ENCODE measurements at regions not wholly inside any gene's neighbourhood (a gene's known extent, or its start where the extent isn't known, plus 50 kb on each side); places are given as distances from the start of the nearest gene placed in this dataset.

DNA sequence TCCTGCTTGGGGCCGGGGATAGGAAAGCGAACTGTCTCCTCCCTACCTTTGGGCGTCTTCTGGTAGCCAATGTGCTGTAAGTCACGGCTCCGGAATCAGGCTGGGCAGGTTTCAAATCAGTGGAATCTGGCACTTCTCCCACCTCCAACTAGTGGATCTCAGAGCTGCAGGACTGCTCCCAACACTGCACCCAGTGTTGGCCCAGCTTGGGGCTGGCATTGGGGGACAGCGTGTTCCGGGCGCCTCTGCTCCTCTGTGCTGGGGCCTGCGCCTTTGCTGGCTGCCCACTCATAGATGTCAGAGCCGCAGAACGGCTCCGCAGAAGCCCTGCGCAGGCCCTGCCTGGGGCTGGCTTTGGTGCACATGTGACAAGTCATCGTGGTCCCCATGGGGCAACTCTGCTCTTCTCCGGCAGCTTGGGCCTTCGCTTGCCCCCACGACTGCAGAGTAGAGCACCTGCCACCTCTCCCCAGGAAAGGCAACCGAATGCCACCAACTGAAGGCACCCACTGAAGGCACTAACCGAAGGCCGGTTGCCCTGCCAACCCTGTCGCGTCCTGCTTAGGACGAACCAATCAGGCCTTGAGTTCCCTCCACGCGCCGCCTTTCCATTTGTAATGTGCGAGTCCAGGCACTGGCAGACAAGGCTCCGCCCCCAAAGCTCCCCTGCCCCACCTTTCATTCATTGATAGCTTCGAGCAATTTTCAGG lies 85.5 kb upstream of the ABI1 start:
- ChIA-PET POLR2A (no interaction called here), CTCF (no interaction called here)
- Histone ChIP-seq H3K4me1 (ENCODE audit: control insufficient read depth, insufficient read depth, low read length) (no peaks in the 10 kb centered on the region), H3K9me3 (ENCODE audit: control insufficient read depth, insufficient read depth, low read depth, low read length) (no peaks in the 10 kb centered on the region), H3K27ac (ENCODE audit: extremely low read depth, low read depth, low read length) (no peak overlapping the region), H3K36me3 (ENCODE audit: control insufficient read depth in 2 of 2, insufficient read depth in 1 of 2, low read length in 2 of 2) (no peaks in the 10 kb centered on the region), H3K4me3 (ENCODE audit: low read depth, low read length) (no peak overlapping the region)
- TF ChIP-seq ZNF664 (tag by site-specific recombination; IDR thresholded peaks at IDR 0.05) (no peak), SCRT2 (tag by site-specific recombination; IDR thresholded peaks at IDR 0.05) (no peak), ZNF629 (tag by site-specific recombination; IDR thresholded peaks at IDR 0.05) (no peak), YY2 (tag by site-specific recombination; IDR thresholded peaks at IDR 0.05) (no peak), KLF17 (tag by site-specific recombination; IDR thresholded peaks at IDR 0.05) (no peak), BCL11A (tag by site-specific recombination; IDR thresholded peaks at IDR 0.05; ENCODE audit: low read depth) (no peak), ZNF558 (tag by site-specific recombination; IDR thresholded peaks at IDR 0.05) (no peak), ZNF692 (tag by site-specific recombination; IDR thresholded peaks at IDR 0.05) (no peak), PRDM6 (tag by site-specific recombination; IDR thresholded peaks at IDR 0.05) (no peak), ZNF423 (tag by site-specific recombination; IDR thresholded peaks at IDR 0.05) (no peak), ZNF169 (tag by site-specific recombination; IDR thresholded peaks at IDR 0.05) (no peak), MZF1 (tag by site-specific recombination; IDR thresholded peaks at IDR 0.05; ENCODE audit: borderline replicate concordance) (no peak), IKZF3 (tag by site-specific recombination; IDR thresholded peaks at IDR 0.05) (no peak), YY1 (tag by site-specific recombination; IDR thresholded peaks at IDR 0.05) (no peak)
- TF ChIP-seq, protein P1, sequence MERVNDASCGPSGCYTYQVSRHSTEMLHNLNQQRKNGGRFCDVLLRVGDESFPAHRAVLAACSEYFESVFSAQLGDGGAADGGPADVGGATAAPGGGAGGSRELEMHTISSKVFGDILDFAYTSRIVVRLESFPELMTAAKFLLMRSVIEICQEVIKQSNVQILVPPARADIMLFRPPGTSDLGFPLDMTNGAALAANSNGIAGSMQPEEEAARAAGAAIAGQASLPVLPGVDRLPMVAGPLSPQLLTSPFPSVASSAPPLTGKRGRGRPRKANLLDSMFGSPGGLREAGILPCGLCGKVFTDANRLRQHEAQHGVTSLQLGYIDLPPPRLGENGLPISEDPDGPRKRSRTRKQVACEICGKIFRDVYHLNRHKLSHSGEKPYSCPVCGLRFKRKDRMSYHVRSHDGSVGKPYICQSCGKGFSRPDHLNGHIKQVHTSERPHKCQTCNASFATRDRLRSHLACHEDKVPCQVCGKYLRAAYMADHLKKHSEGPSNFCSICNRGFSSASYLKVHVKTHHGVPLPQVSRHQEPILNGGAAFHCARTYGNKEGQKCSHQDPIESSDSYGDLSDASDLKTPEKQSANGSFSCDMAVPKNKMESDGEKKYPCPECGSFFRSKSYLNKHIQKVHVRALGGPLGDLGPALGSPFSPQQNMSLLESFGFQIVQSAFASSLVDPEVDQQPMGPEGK (tag by site-specific recombination; IDR thresholded peaks at IDR 0.05): no peak

GRCh38 chr10:26944261-26944882 lies 83.6 kb upstream of the ABI1 start:
- Histone ChIP-seq H3K27ac (ENCODE audit: extremely low read depth, low read depth, low read length) (no peak overlapping the region), H3K4me3 (ENCODE audit: low read depth, low read length) (no peak overlapping the region), H3K4me1 (ENCODE audit: control insufficient read depth, insufficient read depth, low read length) (no peaks in the 10 kb centered on the region), H3K9me3 (ENCODE audit: control insufficient read depth, insufficient read depth, low read depth, low read length) (no peaks in the 10 kb centered on the region), H3K36me3 (ENCODE audit: control insufficient read depth in 2 of 2, insufficient read depth in 1 of 2, low read length in 2 of 2) (no peaks in the 10 kb centered on the region)
- CTCF ChIA-PET: no interaction called here
- POLR2A ChIA-PET: no interaction called here
- TF ChIP-seq ZNF24 (tag by site-specific recombination; IDR thresholded peaks at IDR 0.05): no peak
- TF ChIP-seq ATF2 (tag by site-specific recombination; IDR thresholded peaks at IDR 0.05; ENCODE audit: low read depth): no peak
- TF ChIP-seq KLF16 (tag by site-specific recombination; IDR thresholded peaks at IDR 0.05): no peak
- no peak for TF ChIP-seq ZBTB7A (tag by site-specific recombination; IDR thresholded peaks at IDR 0.05; ENCODE audit: low read depth)
- TF ChIP-seq YY1 (tag by site-specific recombination; IDR thresholded peaks at IDR 0.05): no peak
- no peak for TF ChIP-seq BCL11A (tag by site-specific recombination; IDR thresholded peaks at IDR 0.05; ENCODE audit: low read depth)
- TF ChIP-seq ZNF600 (tag by site-specific recombination; IDR thresholded peaks at IDR 0.05): no peak
- TF ChIP-seq GLIS2 (tag by site-specific recombination; IDR thresholded peaks at IDR 0.05): no peak
- TF ChIP-seq ZNF558 (tag by site-specific recombination; IDR thresholded peaks at IDR 0.05): no peak
- TF ChIP-seq TCF7L2 (IDR thresholded peaks at IDR 0.05; ENCODE audit: borderline replicate concordance, low read depth, low read length): no peak
- no peak for TF ChIP-seq ZNF677 (tag by site-specific recombination; IDR thresholded peaks at IDR 0.05)
- no peak for TF ChIP-seq ZNF555 (tag by site-specific recombination; conservative IDR thresholded peaks at IDR 0.05)
- no peak for TF ChIP-seq ZNF341 (tag by site-specific recombination; IDR thresholded peaks at IDR 0.05; ENCODE audit: low read depth)
- TF ChIP-seq ZNF2 (tag by site-specific recombination; IDR thresholded peaks at IDR 0.05): no peak
- no peak for TF ChIP-seq ZBTB17 (tag by site-specific recombination; IDR thresholded peaks at IDR 0.05)
- no peak for TF ChIP-seq KLF8 (tag by site-specific recombination; IDR thresholded peaks at IDR 0.05)
